Activated CD4-positive, alpha-beta T cell treated with anti-CD3 and anti-CD28 coated beads, Interleukin-10, Interleukin-2, amounts not matched to agents 100 ng/mL and 50 ng/mL, durations not matched to agents 16 hours and 8 hours (primary cell): ENCODE measurements at regions not wholly inside any gene's neighbourhood (a gene's known extent, or its start where the extent isn't known, plus 50 kb on each side); places are given as distances from the start of the nearest gene placed in this dataset.

ENCODE experiments used
- DNase-seq: peaks from one replicate; pipeline ENCODE4 v3.0.0-alpha.2; 2020

DNA sequence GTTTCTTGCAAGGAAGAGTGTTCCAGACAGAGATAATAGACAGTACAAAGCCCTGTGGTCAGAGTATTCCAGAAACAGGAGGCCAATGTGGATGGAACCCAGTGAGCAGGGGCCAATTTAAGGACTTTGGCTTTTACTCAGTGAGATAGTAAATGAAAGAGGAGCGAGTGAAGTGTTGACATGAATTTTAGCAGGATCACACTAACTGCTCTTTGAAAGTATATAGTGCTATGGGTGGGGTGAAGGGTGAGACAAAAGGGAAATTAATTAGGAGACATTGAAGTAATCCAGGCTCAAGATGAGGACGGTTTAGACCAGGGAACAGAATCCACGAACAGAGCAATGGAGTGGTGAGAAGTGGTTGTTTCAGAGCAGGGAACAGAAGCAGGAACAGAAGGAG lies 62.2 kb upstream of the TES start:
- no peak for DNase-seq

DNA sequence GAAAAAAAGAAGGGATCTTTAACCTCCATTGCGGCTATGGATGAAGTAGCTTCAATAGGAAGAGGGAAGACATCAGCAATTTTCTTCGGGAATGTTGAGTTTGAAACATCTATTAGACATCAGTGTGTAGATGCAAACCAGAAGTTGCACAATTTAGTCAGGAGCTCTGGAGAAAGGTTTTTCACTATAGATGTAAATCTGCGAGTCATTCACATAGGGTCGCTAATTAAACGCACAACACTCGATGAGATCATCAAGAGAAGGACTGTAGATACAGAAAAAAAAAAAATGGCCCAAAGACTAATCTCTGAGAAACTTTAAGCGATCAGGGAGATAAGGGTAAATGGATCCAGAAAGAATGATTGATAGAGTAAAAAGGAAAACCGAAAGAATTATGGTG lies 61.7 kb upstream of the TES start:
- no peak for DNase-seq

DNA sequence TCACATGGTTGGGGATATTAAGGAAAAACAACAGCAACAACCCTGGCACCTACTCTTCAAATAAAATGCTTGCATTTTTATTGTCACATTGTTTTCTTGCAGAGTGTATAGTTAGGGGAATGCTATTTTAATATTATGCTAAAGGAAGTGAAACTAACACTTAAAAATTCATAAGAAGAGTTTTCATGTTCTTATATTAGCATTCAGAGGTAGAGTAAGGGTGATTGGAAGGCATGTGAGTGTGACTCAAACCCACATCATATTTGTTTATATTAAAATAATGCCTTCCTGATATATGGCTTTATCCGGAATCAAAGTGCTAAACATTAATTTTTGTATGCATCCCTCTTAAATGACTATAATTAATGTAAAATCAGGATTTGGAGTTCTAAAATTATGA lies 59.8 kb upstream of the TES start:
- no peak for DNase-seq

DNA sequence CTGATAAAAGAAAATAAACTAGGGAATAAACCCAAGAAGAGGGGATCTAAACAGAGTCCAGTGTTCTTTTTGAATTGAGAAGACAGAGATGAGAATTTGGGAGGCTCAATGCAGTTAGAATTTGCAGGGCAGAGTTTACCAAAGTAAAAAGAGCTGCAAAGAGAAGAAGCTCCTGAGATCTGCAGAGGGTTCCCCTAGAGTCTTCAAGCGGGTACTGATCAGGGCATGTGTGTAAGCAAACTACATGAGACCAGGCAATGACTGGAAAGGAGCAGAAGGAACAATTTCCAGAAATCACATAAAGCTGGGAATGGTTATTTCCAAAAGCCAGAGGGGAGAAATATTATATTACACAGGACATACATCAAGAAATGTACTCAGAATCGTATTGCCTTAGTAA lies 58.1 kb upstream of the TES start:
- DNase-seq, result no peak

DNA sequence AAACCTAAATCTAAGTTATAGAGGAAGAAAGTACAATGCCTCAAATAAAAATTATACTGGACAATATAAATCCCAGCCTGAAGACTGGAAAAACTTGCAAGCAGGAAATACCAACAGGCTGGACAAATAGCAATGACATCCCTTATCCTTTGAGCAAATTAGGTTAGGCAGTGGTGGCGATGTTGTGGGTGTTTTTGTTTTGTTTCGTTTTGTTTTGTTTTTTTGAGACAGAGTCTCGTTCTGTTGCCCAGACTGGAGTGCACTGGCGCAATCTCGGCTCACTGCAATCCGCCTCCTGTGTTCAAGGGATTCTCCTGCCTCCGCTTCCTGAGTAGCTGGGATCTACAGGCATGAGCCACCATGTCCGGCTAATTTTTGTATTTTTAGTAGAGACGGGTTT lies 57.3 kb upstream of the TES start:
- DNase-seq, result no peak

DNA sequence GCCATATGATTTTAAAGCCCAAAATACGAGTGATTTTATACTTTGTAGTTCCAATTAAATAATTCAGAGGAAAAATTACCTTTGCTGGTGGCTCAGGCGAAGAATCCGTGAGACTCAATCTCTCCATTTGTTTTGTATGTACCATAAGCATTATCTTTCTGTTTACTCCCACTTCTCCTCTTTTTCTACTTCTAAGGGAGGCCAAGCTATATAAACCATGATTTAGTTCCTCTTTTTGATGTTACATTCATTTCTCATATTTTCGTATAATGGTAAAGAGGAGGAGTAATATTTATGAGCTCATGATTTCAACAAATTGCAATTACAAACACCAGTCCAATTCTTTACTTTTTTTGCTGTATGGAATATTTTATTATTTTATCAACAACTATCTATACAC lies 50.6 kb upstream of the TES start:
- DNase-seq, result no peak
